ENCODE measurements at regions not wholly inside any gene's neighbourhood (a gene's known extent, or its start where the extent isn't known, plus 50 kb on each side); places are given as distances from the start of the nearest gene placed in this dataset.

DNA sequence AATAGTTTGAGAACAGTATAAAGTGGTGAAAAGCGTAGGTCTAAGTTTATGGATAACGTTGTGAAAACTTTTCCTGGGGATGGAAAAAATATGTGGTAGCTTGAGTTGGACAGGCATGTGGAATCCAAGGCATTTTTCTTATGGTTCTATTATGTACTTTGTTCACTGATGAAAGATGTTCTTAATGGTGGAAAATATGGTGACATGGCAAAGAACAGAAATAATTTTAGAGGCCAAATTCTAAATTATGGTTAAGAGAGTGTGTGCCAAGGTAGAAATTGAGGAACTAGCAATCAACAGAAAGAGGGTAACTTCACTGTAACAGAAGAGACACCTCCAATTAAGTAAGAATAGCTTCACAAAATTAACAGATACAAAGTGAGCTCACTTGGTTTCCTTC lies 427.8 kb downstream of the SLC6A15 start:
- Mint-ChIP-seq H3K4me1 (no peaks in the 10 kb centered on the region), H3K36me3 (no peaks in the 10 kb centered on the region), H3K27ac (no peak overlapping the region), H3K9me3 (peaks cover 9 to 10% of the 10 kb centered on the region in 2 donors), H3K4me3 (no peak overlapping the region), H3K27me3 (ENCODE audit: low read depth in 2 of 2) (no peaks in the 10 kb centered on the region)
- DNase-seq (no peak), ATAC-seq (no peak)
- Histone ChIP-seq H3K9me3 (ENCODE audit: control insufficient read depth, insufficient read depth, low read length) (no peaks in the 10 kb centered on the region), H3K27me3 (ENCODE audit: control insufficient read depth, insufficient read depth, low read length) (no peaks in the 10 kb centered on the region), H3K4me1 (ENCODE audit: control insufficient read depth, insufficient read depth, low read length) (no peaks in the 10 kb centered on the region), H3K36me3 (ENCODE audit: control insufficient read depth, insufficient read depth, low read length) (no peaks in the 10 kb centered on the region), H3K27ac (ENCODE audit: low read length) (no peak overlapping the region), H3K4me3 (ENCODE audit: low read length) (no peak overlapping the region)
- TF ChIP-seq, protein P1, sequence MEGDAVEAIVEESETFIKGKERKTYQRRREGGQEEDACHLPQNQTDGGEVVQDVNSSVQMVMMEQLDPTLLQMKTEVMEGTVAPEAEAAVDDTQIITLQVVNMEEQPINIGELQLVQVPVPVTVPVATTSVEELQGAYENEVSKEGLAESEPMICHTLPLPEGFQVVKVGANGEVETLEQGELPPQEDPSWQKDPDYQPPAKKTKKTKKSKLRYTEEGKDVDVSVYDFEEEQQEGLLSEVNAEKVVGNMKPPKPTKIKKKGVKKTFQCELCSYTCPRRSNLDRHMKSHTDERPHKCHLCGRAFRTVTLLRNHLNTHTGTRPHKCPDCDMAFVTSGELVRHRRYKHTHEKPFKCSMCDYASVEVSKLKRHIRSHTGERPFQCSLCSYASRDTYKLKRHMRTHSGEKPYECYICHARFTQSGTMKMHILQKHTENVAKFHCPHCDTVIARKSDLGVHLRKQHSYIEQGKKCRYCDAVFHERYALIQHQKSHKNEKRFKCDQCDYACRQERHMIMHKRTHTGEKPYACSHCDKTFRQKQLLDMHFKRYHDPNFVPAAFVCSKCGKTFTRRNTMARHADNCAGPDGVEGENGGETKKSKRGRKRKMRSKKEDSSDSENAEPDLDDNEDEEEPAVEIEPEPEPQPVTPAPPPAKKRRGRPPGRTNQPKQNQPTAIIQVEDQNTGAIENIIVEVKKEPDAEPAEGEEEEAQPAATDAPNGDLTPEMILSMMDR (IDR thresholded peaks at IDR 0.05), result no peak
- WGBS (ENCODE audit: insufficient coverage), result 77% methylated on average over 2 of the region's 2 CpGs
- intact Hi-C loops (cut with micrococcal nuclease), result no loop called here

DNA sequence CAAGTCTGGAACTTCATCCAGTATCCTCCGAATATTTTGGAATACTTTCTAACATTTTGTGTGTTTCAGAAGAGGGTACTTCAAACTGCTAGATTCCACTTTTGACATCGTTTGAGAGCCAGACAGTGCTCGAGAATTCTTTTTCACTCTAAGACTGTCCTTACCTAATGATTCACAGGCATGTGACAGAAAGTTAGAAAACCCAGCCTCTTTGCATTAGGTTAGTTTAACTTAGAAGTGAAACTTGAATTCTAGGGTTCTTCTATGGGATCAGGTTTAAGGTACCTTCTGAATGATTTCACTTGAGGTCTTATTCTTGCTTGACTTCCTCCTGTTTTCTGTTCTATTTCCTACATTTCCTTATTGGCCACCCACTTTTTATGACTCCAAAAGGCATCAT lies 431.8 kb downstream of the SLC6A15 start:
- no peak overlapping the region for H3K4me3 Mint-ChIP-seq
- WGBS (ENCODE audit: insufficient coverage), result 79% methylated on average over 2 of the region's 3 CpGs
- H3K27ac ChIP-seq (ENCODE audit: low read length), result no peak overlapping the region
- no peak overlapping the region for H3K27ac Mint-ChIP-seq
- no peak overlapping the region for H3K4me3 ChIP-seq (ENCODE audit: low read length)
- no peaks in the 10 kb centered on the region for H3K4me1 ChIP-seq (ENCODE audit: control insufficient read depth, insufficient read depth, low read length)
- DNase-seq (no peak), ATAC-seq (no peak)
- TF ChIP-seq, protein P1 (IDR thresholded peaks at IDR 0.05), result no peak
- peaks cover 7 to 11% of the 10 kb centered on the region in 2 donors for H3K9me3 Mint-ChIP-seq
- intact Hi-C loops (cut with micrococcal nuclease), result no loop called here
- H3K36me3 Mint-ChIP-seq, result no peaks in the 10 kb centered on the region
- H3K36me3 ChIP-seq (ENCODE audit: control insufficient read depth, insufficient read depth, low read length), result no peaks in the 10 kb centered on the region
- no peaks in the 10 kb centered on the region for H3K4me1 Mint-ChIP-seq
- H3K27me3 ChIP-seq (ENCODE audit: control insufficient read depth, insufficient read depth, low read length), result no peaks in the 10 kb centered on the region
- no peaks in the 10 kb centered on the region for H3K9me3 ChIP-seq (ENCODE audit: control insufficient read depth, insufficient read depth, low read length)
- no peaks in the 10 kb centered on the region for H3K27me3 Mint-ChIP-seq (ENCODE audit: low read depth in 2 of 2)

DNA sequence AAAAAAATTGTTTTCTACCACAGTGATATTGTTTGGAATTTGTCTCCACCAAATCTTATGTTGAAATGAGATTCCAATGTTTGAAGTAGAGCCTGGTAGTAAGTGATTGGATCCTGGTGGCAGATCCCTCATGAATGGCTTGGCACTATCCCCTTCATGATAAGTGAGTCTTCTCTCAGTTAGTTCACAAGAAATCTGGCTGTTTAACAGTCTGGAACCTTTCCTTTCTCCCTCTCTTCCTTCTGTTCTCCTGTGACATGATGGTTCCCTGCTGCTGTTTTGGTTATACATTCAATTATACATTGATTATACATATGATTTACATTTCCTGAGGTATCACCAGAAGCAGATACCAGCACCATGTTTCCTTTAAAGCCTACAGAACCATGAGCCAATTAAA lies 442.2 kb downstream of the SLC6A15 start:
- Histone ChIP-seq H3K36me3 (ENCODE audit: control insufficient read depth, insufficient read depth, low read length) (no peaks in the 10 kb centered on the region), H3K27ac (ENCODE audit: low read length) (no peak overlapping the region), H3K4me1 (ENCODE audit: control insufficient read depth, insufficient read depth, low read length) (no peaks in the 10 kb centered on the region), H3K9me3 (ENCODE audit: control insufficient read depth, insufficient read depth, low read length) (no peaks in the 10 kb centered on the region), H3K27me3 (ENCODE audit: control insufficient read depth, insufficient read depth, low read length) (no peaks in the 10 kb centered on the region), H3K4me3 (ENCODE audit: low read length) (no peak overlapping the region)
- intact Hi-C loops (cut with micrococcal nuclease), result no loop called here
- DNase-seq (no peak), ATAC-seq (no peak)
- Mint-ChIP-seq H3K4me1 (no peaks in the 10 kb centered on the region), H3K4me3 (no peak overlapping the region), H3K9me3 (peaks cover 11 to 17% of the 10 kb centered on the region in 2 donors), H3K36me3 (no peaks in the 10 kb centered on the region), H3K27ac (no peak overlapping the region), H3K27me3 (ENCODE audit: low read depth in 2 of 2) (no peaks in the 10 kb centered on the region)
- TF ChIP-seq, protein P1 (IDR thresholded peaks at IDR 0.05), result no peak

DNA sequence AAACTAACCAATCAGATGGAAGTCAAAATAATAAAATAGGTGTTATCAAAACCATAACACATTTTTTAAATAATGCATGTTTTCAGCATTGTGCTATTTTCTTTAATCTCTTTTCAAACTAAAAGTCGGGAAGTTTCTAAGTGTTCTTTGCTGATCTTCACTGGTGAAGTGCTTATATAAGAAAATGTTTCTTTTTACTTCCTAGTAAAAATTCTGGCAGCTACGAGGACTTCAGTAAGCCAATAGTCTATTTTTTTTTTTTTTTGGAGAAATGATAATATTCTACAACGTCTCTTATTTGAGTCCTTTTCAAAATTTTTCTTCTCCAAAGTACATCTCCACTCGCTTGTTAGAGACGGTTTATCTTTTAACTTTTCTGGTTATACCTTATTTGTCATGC lies 448.0 kb downstream of the SLC6A15 start:
- intact Hi-C loops (cut with micrococcal nuclease), result no loop called here
- no peak for DNase-seq
- no peaks in the 10 kb centered on the region for H3K27me3 Mint-ChIP-seq (ENCODE audit: low read depth in 2 of 2)
- ATAC-seq, result no peak
- H3K4me1 Mint-ChIP-seq, result no peaks in the 10 kb centered on the region
- TF ChIP-seq, protein P1 (IDR thresholded peaks at IDR 0.05), result no peak
- H3K27ac Mint-ChIP-seq, result no peak overlapping the region
- Histone ChIP-seq H3K27me3 (ENCODE audit: control insufficient read depth, insufficient read depth, low read length) (no peaks in the 10 kb centered on the region), H3K4me3 (ENCODE audit: low read length) (no peak overlapping the region), H3K27ac (ENCODE audit: low read length) (no peak overlapping the region), H3K9me3 (ENCODE audit: control insufficient read depth, insufficient read depth, low read length) (no peaks in the 10 kb centered on the region), H3K36me3 (ENCODE audit: control insufficient read depth, insufficient read depth, low read length) (no peaks in the 10 kb centered on the region), H3K4me1 (ENCODE audit: control insufficient read depth, insufficient read depth, low read length) (no peaks in the 10 kb centered on the region)
- peaks cover 7 to 14% of the 10 kb centered on the region in 2 donors for H3K9me3 Mint-ChIP-seq
- no peak overlapping the region for H3K4me3 Mint-ChIP-seq
- no peaks in the 10 kb centered on the region for H3K36me3 Mint-ChIP-seq
- WGBS (ENCODE audit: insufficient coverage), result no CpG with 5 or more reads among the region's 5 CpGs

Measured in natural killer cell (primary cell).